ENCODE measurements at regions not wholly inside any gene's neighbourhood (a gene's known extent, or its start where the extent isn't known, plus 50 kb on each side); places are given as distances from the start of the nearest gene placed in this dataset.
"Not testable (repeated sequence)": the region's sequence is repeated elsewhere in the genome, so short reads cannot be mapped to it uniquely, and the experiment has no call there.

DNA sequence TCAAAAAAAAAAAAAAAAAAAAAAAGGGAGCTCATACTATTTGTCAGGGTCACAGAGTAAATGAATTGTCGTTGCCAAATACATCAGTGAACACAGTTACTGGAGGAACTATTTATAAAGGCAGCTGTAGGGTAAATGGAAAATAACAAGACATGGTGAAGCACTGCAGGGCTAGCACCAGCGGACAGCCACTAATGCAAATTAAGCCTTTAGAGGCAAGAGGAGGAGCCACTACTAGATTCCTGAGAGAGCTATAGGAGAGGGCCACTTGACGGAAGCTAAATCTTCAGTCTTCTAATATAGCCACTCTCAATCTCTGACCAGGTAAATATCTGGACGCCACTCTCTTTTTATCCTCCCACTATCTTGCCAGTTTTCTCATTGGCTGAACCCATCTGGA lies 801.2 kb upstream of the GOT2 start:
- intact Hi-C loops (cut with DNase I), result no loop called here
- Histone ChIP-seq H3K36me3 (no peaks in the 10 kb centered on the region), H3K4me1 (replicated peaks) (no peaks in the 10 kb centered on the region), H3K27ac (no peak overlapping the region), H3K4me3 (no peak overlapping the region), H3K9me3 (no peaks in the 10 kb centered on the region), H3K27me3 (replicated peaks; ENCODE audit: insufficient read depth) (no peaks in the 10 kb centered on the region)
- DNase-seq (ENCODE audit: low spot score), result no peak
- TF ChIP-seq POLR2AphosphoS5 (IDR thresholded peaks at IDR 0.05) (no peak), POLR2A (IDR thresholded peaks at IDR 0.05) (no peak)
- WGBS, result 83% methylated on average over 4 of the region's 4 CpGs

DNA sequence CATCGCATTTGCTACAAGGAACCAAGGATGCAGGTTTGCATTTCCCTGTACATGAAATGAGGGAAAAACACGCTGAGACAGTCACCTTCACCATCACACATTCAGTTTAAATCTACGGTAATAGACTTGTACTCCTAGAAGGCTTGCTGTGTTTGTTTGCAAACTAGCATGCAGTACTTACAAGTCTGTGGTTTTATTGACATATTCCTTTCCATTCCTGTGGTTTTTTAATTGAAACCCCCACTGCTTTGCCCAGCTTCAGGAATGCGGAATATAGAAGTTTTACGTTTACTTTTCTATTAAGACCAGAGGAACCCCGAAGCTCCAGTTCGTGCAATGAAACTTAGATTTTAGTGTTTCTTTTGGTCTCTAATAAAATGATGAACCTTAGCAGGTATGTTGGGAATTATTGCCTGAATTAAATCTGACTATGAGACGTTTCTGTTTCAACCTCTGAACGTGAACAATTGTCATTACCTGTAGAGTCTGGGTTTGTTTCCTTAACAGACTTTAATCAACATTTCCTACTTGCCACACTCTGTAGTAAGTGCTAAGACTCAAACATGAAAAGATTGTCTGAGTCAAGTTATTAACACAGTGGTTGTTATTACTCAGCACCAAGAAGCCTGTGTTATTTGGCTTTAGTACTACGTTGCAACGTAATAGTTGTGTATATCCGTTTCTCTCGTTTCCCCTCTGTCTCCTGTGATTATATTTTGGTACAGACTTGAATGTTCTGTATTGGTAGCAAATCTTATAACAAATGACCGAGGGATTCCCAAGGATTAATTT lies 793.3 kb upstream of the GOT2 start:
- Histone ChIP-seq H3K27me3 (replicated peaks; ENCODE audit: insufficient read depth) (no peaks in the 10 kb centered on the region), H3K9me3 (no peaks in the 10 kb centered on the region), H3K27ac (no peak overlapping the region), H3K4me1 (replicated peaks) (no peaks in the 10 kb centered on the region), H3K36me3 (no peaks in the 10 kb centered on the region), H3K4me3 (no peak overlapping the region)
- intact Hi-C loops (cut with DNase I), result no loop called here
- WGBS, result 45% methylated on average over 14 of the region's 14 CpGs
- DNase-seq (ENCODE audit: low spot score), result no peak
- TF ChIP-seq POLR2AphosphoS5 (IDR thresholded peaks at IDR 0.05), result no peak
- no peak for TF ChIP-seq CTCF (IDR thresholded peaks at IDR 0.05)
- TF ChIP-seq POLR2A (IDR thresholded peaks at IDR 0.05), result no peak

DNA sequence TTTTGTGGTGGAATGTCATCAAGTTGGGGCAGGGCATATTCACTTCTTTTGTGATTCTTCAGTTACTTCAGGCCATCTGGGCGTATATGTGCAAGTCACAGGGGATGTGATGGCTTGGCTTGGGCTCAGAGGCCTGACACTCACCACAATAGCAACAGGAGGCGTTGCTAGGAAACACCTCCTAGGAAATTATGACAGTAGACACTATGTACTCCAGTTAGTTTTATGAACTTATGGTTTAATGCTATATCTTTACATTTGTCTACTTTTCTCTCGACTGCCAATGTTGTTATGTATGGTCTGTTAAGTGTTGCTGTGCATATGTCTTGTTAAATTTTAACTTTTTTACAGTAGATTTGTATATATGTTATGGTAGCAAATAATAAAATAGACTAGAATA lies 788.7 kb upstream of the GOT2 start:
- Histone ChIP-seq H3K9me3 (no peaks in the 10 kb centered on the region), H3K4me3 (no peak overlapping the region), H3K36me3 (no peaks in the 10 kb centered on the region), H3K27me3 (replicated peaks; ENCODE audit: insufficient read depth) (no peaks in the 10 kb centered on the region), H3K27ac (no peak overlapping the region), H3K4me1 (replicated peaks) (no peaks in the 10 kb centered on the region)
- intact Hi-C loops (cut with DNase I), result no loop called here
- no peak for TF ChIP-seq CTCF (IDR thresholded peaks at IDR 0.05)
- TF ChIP-seq POLR2A (IDR thresholded peaks at IDR 0.05), result no peak
- TF ChIP-seq POLR2AphosphoS5 (IDR thresholded peaks at IDR 0.05), result no peak
- 77% methylated on average over 3 of the region's 3 CpGs for WGBS
- no peak for DNase-seq (ENCODE audit: low spot score)

GRCh38 chr16:59518721-59519120 lies 784.6 kb upstream of the GOT2 start:
- H3K4me3 ChIP-seq; DNase-seq (ENCODE audit: low spot score); H3K9me3 ChIP-seq; H3K27me3 ChIP-seq (replicated peaks; ENCODE audit: insufficient read depth); H3K4me1 ChIP-seq (replicated peaks); H3K36me3 ChIP-seq; H3K27ac ChIP-seq; intact Hi-C loops (cut with DNase I): not testable (repeated sequence)
- 85% methylated on average over 5 of the region's 5 CpGs for WGBS

GRCh38 chr16:59514651-59515050 lies 780.5 kb upstream of the GOT2 start:
- Histone ChIP-seq H3K27me3 (replicated peaks; ENCODE audit: insufficient read depth) (no peaks in the 10 kb centered on the region), H3K4me3 (no peak overlapping the region), H3K9me3 (no peaks in the 10 kb centered on the region), H3K36me3 (no peaks in the 10 kb centered on the region), H3K27ac (no peak overlapping the region), H3K4me1 (replicated peaks) (no peaks in the 10 kb centered on the region)
- TF ChIP-seq POLR2AphosphoS5 (IDR thresholded peaks at IDR 0.05), result no peak
- no peak for TF ChIP-seq CTCF (IDR thresholded peaks at IDR 0.05)
- TF ChIP-seq POLR2A (IDR thresholded peaks at IDR 0.05), result no peak
- no peak for DNase-seq (ENCODE audit: low spot score)
- 52% methylated on average over 4 of the region's 4 CpGs for WGBS
- intact Hi-C loops (cut with DNase I), result no loop called here

- Histone ChIP-seq H3K4me1 (replicated peaks) (no peaks in the 10 kb centered on the region), H3K9me3 (no peaks in the 10 kb centered on the region), H3K4me3 (no peak overlapping the region), H3K27me3 (replicated peaks; ENCODE audit: insufficient read depth) (no peaks in the 10 kb centered on the region), H3K27ac (no peak overlapping the region), H3K36me3 (no peaks in the 10 kb centered on the region)
- intact Hi-C loops (cut with DNase I), result no loop called here
- no peak for DNase-seq (ENCODE audit: low spot score)
- WGBS, result 37% methylated on average over 3 of the region's 3 CpGs
- TF ChIP-seq POLR2A (IDR thresholded peaks at IDR 0.05), result no peak
Measured at GRCh38 chr16:59510008-59510424, 775.9 kb upstream of the GOT2 start.

Measured in prostate gland (tissue), 2 donors.